SK-N-SH (cell line): ENCODE measurements at regions not wholly inside any gene's neighbourhood (a gene's known extent, or its start where the extent isn't known, plus 50 kb on each side); places are given as distances from the start of the nearest gene placed in this dataset.

Source experiments
- CTCF ChIA-PET: fragments of 300-600, 350-600 bp; formaldehyde crosslinking; extraction: SDS; loops from one replicate; lab custom pipeline; 2021; lab: Yijun Ruan, JAX
- POLR2A ChIA-PET: fragments of 350-600 bp; sonication (Branson Sonifier 250); formaldehyde crosslinking; extraction: SDS; loops from one replicate; lab custom pipeline; 2020; ENCODE audit warnings: antibody characterized with exemption, inconsistent platforms; lab: Yijun Ruan, JAX
- DNase-seq: peaks from one replicate; pipeline ENCODE4 v3.0.0; 2012
- H2AFZ ChIP-seq: fragments of 200-600 bp; sonication (generic); 2 replicates; pipeline ENCODE4 v1.8.1; 2016; ENCODE audit warnings: antibody characterized with exemption, mild to moderate bottlenecking, low read depth
- H3F3A ChIP-seq: fragments of 200-600 bp; sonication (generic); replicated peaks from 2 replicates; pipeline ENCODE3; 2016; ENCODE audit warnings: antibody characterized with exemption, mild to moderate bottlenecking; ENCODE audit not compliant: insufficient read depth
- H3K27ac ChIP-seq, 2 experiments: fragments of 200-500 bp in 1 of 2; fragments of 200-600 bp in 1 of 2; sonication (Bioruptor generic) in 1 of 2; sonication (generic), shearing (Covaris generic) in 1 of 2; 2 replicates each; pipeline versions ENCODE4 v1.5.1 to v1.6.1; 2014 to 2016; ENCODE audit warnings: low read depth in 2 of 2, inconsistent platforms in 1 of 2, low read length in 1 of 2, mild to moderate bottlenecking in 1 of 2, mixed read lengths in 1 of 2
- H3K27me3 ChIP-seq: fragments of 200-600 bp; sonication (generic), shearing (Covaris generic); 2 replicates; pipeline ENCODE4 v1.6.1; 2016; ENCODE audit warnings: mixed run types; ENCODE audit not compliant: insufficient read depth
- H3K36me3 ChIP-seq, 2 experiments: fragments of 200-500 bp in 1 of 2; fragments of 200-600 bp in 1 of 2; sonication (Bioruptor generic) in 1 of 2; sonication (generic) in 1 of 2; replicated peaks in 1 of 2; 2 replicates each; pipeline versions ENCODE3 to v1.5.1; 2014 to 2016; ENCODE audit warnings: low read length in 1 of 2, mild to moderate bottlenecking in 1 of 2; ENCODE audit not compliant: insufficient read depth in 2 of 2, control insufficient read depth in 1 of 2
- H3K4me1 ChIP-seq, 2 experiments: fragments of 200-500 bp in 1 of 2; fragments of 200-600 bp in 1 of 2; sonication (Bioruptor generic) in 1 of 2; sonication (generic), shearing (Covaris generic) in 1 of 2; 2 replicates each; pipeline versions ENCODE4 v1.5.1 to v1.6.1; 2014 to 2016; ENCODE audit warnings: low read depth in 1 of 2, low read length in 1 of 2, mixed run types in 1 of 2; ENCODE audit not compliant: insufficient read depth in 2 of 2, control insufficient read depth in 1 of 2
- H3K4me2 ChIP-seq: fragments of 200-600 bp; sonication (generic), shearing (Covaris generic); 2 replicates; pipeline ENCODE4 v1.6.1; 2017; ENCODE audit warnings: mixed run types
- H3K4me3 ChIP-seq, 2 experiments: fragments of 200-500 bp in 1 of 2; fragments of 200-600 bp in 1 of 2; sonication (Bioruptor generic) in 1 of 2; sonication (generic), shearing (Covaris generic) in 1 of 2; 2 replicates each; pipeline versions ENCODE4 v1.5.1 to v1.8.1; 2014 to 2016; ENCODE audit warnings: low read depth in 2 of 2, inconsistent platforms in 1 of 2, low read length in 1 of 2, mild to moderate bottlenecking in 1 of 2, mixed read lengths in 1 of 2, moderate library complexity in 1 of 2
- H3K79me2 ChIP-seq: fragments of 200-600 bp; sonication (generic); 2 replicates; pipeline ENCODE4 v1.8.1; 2017; ENCODE audit warnings: mild to moderate bottlenecking; ENCODE audit not compliant: insufficient read depth
- H3K9ac ChIP-seq: fragments of 200-600 bp; sonication (generic); 2 replicates; pipeline ENCODE4 v1.6.1; 2017; ENCODE audit warnings: mixed run types
- H3K9me2 ChIP-seq: fragments of 200-600 bp; sonication (generic); 2 replicates; pipeline ENCODE4 v1.6.1; 2017; ENCODE audit warnings: mixed run types
- H3K9me3 ChIP-seq: fragments of 200-600 bp; sonication (generic); 2 replicates; pipeline ENCODE4 v1.6.1; 2017; ENCODE audit warnings: mixed run types, mild to moderate bottlenecking, moderate library complexity
- H4K20me1 ChIP-seq: fragments of 200-600 bp; sonication (generic); 2 replicates; pipeline ENCODE4 v1.6.1; 2017; ENCODE audit warnings: mild to moderate bottlenecking, mixed run types; ENCODE audit not compliant: insufficient read depth
- EP300 ChIP-seq, 2 experiments: IDR thresholded peaks; 2 replicates each; pipeline versions ENCODE4 v1.4.0 to v1.6.1; 2012; ENCODE audit warnings: borderline replicate concordance in 1 of 2, low read depth in 1 of 2, low read length in 1 of 2
- EZH2phosphoT487 ChIP-seq: fragments of 200-600 bp; sonication (generic); IDR thresholded peaks from 2 replicates; pipeline ENCODE4 v1.6.1; 2017; ENCODE audit warnings: low read depth, mixed run types, mild to moderate bottlenecking, antibody characterized with exemption, moderate library complexity, borderline replicate concordance
- FOXJ3 ChIP-seq: sonication (generic); formaldehyde crosslinking; IDR thresholded peaks from 2 replicates; pipeline ENCODE4 v1.5.1; 2020; ENCODE audit warnings: mild to moderate bottlenecking, missing genetic modification reagents
- GATA2 ChIP-seq: sonication (generic); formaldehyde crosslinking; IDR thresholded peaks from 2 replicates; pipeline ENCODE4 v1.5.0; 2020; ENCODE audit warnings: mild to moderate bottlenecking, missing genetic modification reagents
- PBX3 ChIP-seq: IDR thresholded peaks from 2 replicates; pipeline ENCODE4; 2012
- POLR2AphosphoS5 ChIP-seq: IDR thresholded peaks from 2 replicates; pipeline ENCODE4 v1.6.1; 2012; ENCODE audit warnings: low read depth, low read length
- RAD21 ChIP-seq: IDR thresholded peaks from 2 replicates; pipeline ENCODE4 v1.6.1; 2012; ENCODE audit warnings: mild to moderate bottlenecking, low read length
- RCOR1 ChIP-seq: fragments of 150-350 bp; IDR thresholded peaks from 2 replicates; pipeline ENCODE4 v1.6.1; 2017; ENCODE audit warnings: antibody characterized with exemption, low read length
- TAF1 ChIP-seq: IDR thresholded peaks from 2 replicates; pipeline ENCODE4 v1.6.1; 2012; ENCODE audit warnings: low read depth, mild to moderate bottlenecking, low read length, moderate library complexity, borderline replicate concordance
- TCF12 ChIP-seq: IDR thresholded peaks from 2 replicates; pipeline ENCODE4 v1.4.0; 2012
- ZBTB33 ChIP-seq: IDR thresholded peaks from 2 replicates; pipeline ENCODE4 v1.4.0; 2012; ENCODE audit warnings: low read depth, borderline replicate concordance
- WGBS: methylation state at CpG from one replicate; pipeline ENCODE4 v1.1.6; 2017; ENCODE audit warnings: low lambda C conversion rate; 5-methylcytosine and 5-hydroxymethylcytosine counted together
- TF ChIP-seq, protein P1 (sequence below): IDR thresholded peaks from 2 replicates; pipeline ENCODE4 v1.4.0; 2012; ENCODE audit warnings: low read depth, borderline replicate concordance
- TF ChIP-seq, protein P2 (sequence below): IDR thresholded peaks from 2 replicates; pipeline ENCODE4 v1.6.1; 2012; ENCODE audit warnings: mild to moderate bottlenecking, low read depth, low read length, moderate library complexity

DNA sequence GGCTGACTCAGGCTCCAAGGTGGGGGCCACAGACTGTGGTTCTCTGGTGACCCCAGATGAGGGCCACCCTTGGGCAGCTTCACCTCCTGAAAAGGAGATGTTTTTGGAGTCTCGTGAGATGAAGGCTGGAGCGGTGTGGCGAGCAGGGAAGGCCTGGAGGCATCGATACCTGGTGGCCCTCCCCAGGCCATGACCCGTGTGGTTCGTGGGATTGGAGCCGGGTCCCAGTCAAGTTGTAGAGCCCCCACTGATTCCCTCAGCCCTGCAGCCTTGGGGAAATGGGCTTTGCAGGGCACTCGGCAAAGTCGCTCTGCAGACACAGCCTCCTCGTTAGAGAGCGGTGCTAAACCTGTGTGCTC, 1083.4 kb downstream of the BRD1 start:
- H3K27ac ChIP-seq: no peak overlapping the region
- TF ChIP-seq EZH2phosphoT487 (no peak), GATA2 (no peak), EP300 (IDR thresholded peaks at IDR 0.05; ENCODE audit: borderline replicate concordance in 1 of 2, low read depth in 1 of 2, low read length in 1 of 2) (no peak)
- TF ChIP-seq, protein P1, sequence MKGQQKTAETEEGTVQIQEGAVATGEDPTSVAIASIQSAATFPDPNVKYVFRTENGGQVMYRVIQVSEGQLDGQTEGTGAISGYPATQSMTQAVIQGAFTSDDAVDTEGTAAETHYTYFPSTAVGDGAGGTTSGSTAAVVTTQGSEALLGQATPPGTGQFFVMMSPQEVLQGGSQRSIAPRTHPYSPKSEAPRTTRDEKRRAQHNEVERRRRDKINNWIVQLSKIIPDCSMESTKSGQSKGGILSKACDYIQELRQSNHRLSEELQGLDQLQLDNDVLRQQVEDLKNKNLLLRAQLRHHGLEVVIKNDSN: no peak
- TF ChIP-seq, all 33 proteins: peak for 0
- no peaks in the 10 kb centered on the region for H3K9me3 ChIP-seq
- no peak overlapping the region for H3K9ac ChIP-seq
- H3K79me2 ChIP-seq: no peaks in the 10 kb centered on the region
- WGBS: 59% methylated on average over 11 of the region's 11 CpGs
- no peaks in the 10 kb centered on the region for H4K20me1 ChIP-seq
- ChIA-PET CTCF (interaction anchor here (0.6 kb wide), 1 partner anchor 46 kb away, joined by 3 read pairs; no protein-coding TSS in a partner anchor), POLR2A (no interaction called here)
- H3F3A ChIP-seq: no peaks in the 10 kb centered on the region
- no peaks in the 10 kb centered on the region for H3K36me3 ChIP-seq
- H3K4me1 ChIP-seq: no peaks in the 10 kb centered on the region
- no peaks in the 10 kb centered on the region for H3K9me2 ChIP-seq
- H3K4me3 ChIP-seq: no peak overlapping the region
- H2AFZ ChIP-seq: no peak overlapping the region
- no peaks in the 10 kb centered on the region; the same call in 1 of the 2 replicates for H3K27me3 ChIP-seq
- DNase-seq: no peak
- H3K4me2 ChIP-seq: no peak overlapping the region

- Histone ChIP-seq H3K27me3 (no peaks in the 10 kb centered on the region; the same call in 1 of the 2 replicates), H3K4me2 (no peak overlapping the region), H3K27ac (no peak overlapping the region), H4K20me1 (no peaks in the 10 kb centered on the region), H3K4me1 (no peaks in the 10 kb centered on the region), H3K9me2 (no peaks in the 10 kb centered on the region), H3K9ac (no peak overlapping the region), H3K36me3 (no peaks in the 10 kb centered on the region), H3K4me3 (no peak overlapping the region), H3K9me3 (no peaks in the 10 kb centered on the region), H3F3A (no peaks in the 10 kb centered on the region), H2AFZ (no peak overlapping the region), H3K79me2 (no peaks in the 10 kb centered on the region)
- CTCF ChIA-PET: interaction anchor here (0.6 kb wide), 1 partner anchor 46 kb away, joined by 3 read pairs; no protein-coding TSS in a partner anchor
- 29% methylated on average over 21 of the region's 32 CpGs for WGBS
- no peak for TF ChIP-seq EP300 (IDR thresholded peaks at IDR 0.05; ENCODE audit: borderline replicate concordance in 1 of 2, low read depth in 1 of 2, low read length in 1 of 2)
- no peak for TF ChIP-seq FOXJ3 (CRISPR knock-in tag)
- TF ChIP-seq, protein P2, sequence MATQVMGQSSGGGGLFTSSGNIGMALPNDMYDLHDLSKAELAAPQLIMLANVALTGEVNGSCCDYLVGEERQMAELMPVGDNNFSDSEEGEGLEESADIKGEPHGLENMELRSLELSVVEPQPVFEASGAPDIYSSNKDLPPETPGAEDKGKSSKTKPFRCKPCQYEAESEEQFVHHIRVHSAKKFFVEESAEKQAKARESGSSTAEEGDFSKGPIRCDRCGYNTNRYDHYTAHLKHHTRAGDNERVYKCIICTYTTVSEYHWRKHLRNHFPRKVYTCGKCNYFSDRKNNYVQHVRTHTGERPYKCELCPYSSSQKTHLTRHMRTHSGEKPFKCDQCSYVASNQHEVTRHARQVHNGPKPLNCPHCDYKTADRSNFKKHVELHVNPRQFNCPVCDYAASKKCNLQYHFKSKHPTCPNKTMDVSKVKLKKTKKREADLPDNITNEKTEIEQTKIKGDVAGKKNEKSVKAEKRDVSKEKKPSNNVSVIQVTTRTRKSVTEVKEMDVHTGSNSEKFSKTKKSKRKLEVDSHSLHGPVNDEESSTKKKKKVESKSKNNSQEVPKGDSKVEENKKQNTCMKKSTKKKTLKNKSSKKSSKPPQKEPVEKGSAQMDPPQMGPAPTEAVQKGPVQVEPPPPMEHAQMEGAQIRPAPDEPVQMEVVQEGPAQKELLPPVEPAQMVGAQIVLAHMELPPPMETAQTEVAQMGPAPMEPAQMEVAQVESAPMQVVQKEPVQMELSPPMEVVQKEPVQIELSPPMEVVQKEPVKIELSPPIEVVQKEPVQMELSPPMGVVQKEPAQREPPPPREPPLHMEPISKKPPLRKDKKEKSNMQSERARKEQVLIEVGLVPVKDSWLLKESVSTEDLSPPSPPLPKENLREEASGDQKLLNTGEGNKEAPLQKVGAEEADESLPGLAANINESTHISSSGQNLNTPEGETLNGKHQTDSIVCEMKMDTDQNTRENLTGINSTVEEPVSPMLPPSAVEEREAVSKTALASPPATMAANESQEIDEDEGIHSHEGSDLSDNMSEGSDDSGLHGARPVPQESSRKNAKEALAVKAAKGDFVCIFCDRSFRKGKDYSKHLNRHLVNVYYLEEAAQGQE: no peak
- no peak for TF ChIP-seq ZBTB33
- TF ChIP-seq PBX3: no peak
- TF ChIP-seq TCF12: no peak
- TF ChIP-seq RAD21: no peak
- no peak for TF ChIP-seq RCOR1
- TF ChIP-seq GATA2: no peak
- no peak for TF ChIP-seq POLR2AphosphoS5
- no peak for TF ChIP-seq EZH2phosphoT487
- no peak for TF ChIP-seq TAF1
- POLR2A ChIA-PET: no interaction called here
- no peak for DNase-seq
Observed at GRCh38 chr22:48743601-48744282, 1083.9 kb downstream of the BRD1 start.
